DND-41 (cell line): ENCODE measurements at regions not wholly inside any gene's neighbourhood (a gene's known extent, or its start where the extent isn't known, plus 50 kb on each side); places are given as distances from the start of the nearest gene placed in this dataset.

Experiments used
- ATAC-seq: fragments of 200-7000 bp; cut with Tn5 transposase; 3 replicates; pipeline ENCODE4 v1.9.1; 2021; ENCODE audit warnings: low read depth; ENCODE audit not compliant: insufficient read depth
- DNase-seq: peaks from one replicate; pipeline ENCODE4 v3.0.0-alpha.2; 2020
- H2AFZ ChIP-seq: 2 replicates; pipeline ENCODE4 v1.6.0; 2012; ENCODE audit warnings: low read depth, low read length
- H3K27ac ChIP-seq: 2 replicates; pipeline ENCODE4 v1.5.1; 2012; ENCODE audit warnings: low read length, inconsistent platforms
- H3K27me3 ChIP-seq: fragments of 200-600 bp; sonication (generic); 2 replicates; pipeline ENCODE4 v1.6.0; 2012; ENCODE audit warnings: low read length, mild to moderate bottlenecking, inconsistent platforms; ENCODE audit not compliant: insufficient read depth, poor library complexity
- H3K36me3 ChIP-seq: 2 replicates; pipeline ENCODE4 v1.5.1; 2012; ENCODE audit warnings: low read length, inconsistent platforms; ENCODE audit not compliant: insufficient read depth
- H3K4me1 ChIP-seq: 2 replicates; pipeline ENCODE4 v1.5.1; 2012; ENCODE audit warnings: mild to moderate bottlenecking, low read length; ENCODE audit not compliant: insufficient read depth
- H3K4me2 ChIP-seq: 2 replicates; pipeline ENCODE4 v1.6.0; 2012; ENCODE audit warnings: mild to moderate bottlenecking, moderate library complexity, low read length, inconsistent platforms; ENCODE audit not compliant: insufficient read depth
- H3K4me3 ChIP-seq, 2 experiments: fragments of 200-600 bp in 1 of 2; shearing (Covaris generic) in 1 of 2; 2 replicates each; pipeline ENCODE4 v1.5.1; 2012 to 2016; ENCODE audit warnings: inconsistent platforms in 2 of 2, low read length in 2 of 2, mild to moderate bottlenecking in 2 of 2, low read depth in 1 of 2, moderate library complexity in 1 of 2
- H3K79me2 ChIP-seq: 2 replicates; pipeline ENCODE4 v1.6.0; 2012; ENCODE audit warnings: low read length, inconsistent platforms; ENCODE audit not compliant: insufficient read depth
- H3K9ac ChIP-seq: 2 replicates; pipeline ENCODE4 v1.6.0; 2012; ENCODE audit warnings: low read depth, mild to moderate bottlenecking, inconsistent platforms, low read length, moderate library complexity
- H3K9me3 ChIP-seq: 2 replicates; pipeline ENCODE4 v1.5.1; 2012; ENCODE audit warnings: low read length, moderate library complexity, mild to moderate bottlenecking, inconsistent platforms; ENCODE audit not compliant: insufficient read depth, severe bottlenecking
- H4K20me1 ChIP-seq: 2 replicates; pipeline ENCODE4 v1.6.0; 2012; ENCODE audit warnings: low read length; ENCODE audit not compliant: insufficient read depth
- EZH2 ChIP-seq: IDR thresholded peaks from 3 replicates; pipeline ENCODE4 v1.6.1; 2012; ENCODE audit warnings: borderline replicate concordance, low read depth, mild to moderate bottlenecking, moderate library complexity, low read length, inconsistent platforms; ENCODE audit not compliant: severe bottlenecking
- TF ChIP-seq, protein P1 (sequence below): IDR thresholded peaks from 2 replicates; pipeline ENCODE4 v1.5.1; 2012; ENCODE audit warnings: borderline replicate concordance, low read length, moderate library complexity, mild to moderate bottlenecking; ENCODE audit not compliant: poor library complexity, severe bottlenecking; ENCODE audit errors: extremely low read depth

DNA sequence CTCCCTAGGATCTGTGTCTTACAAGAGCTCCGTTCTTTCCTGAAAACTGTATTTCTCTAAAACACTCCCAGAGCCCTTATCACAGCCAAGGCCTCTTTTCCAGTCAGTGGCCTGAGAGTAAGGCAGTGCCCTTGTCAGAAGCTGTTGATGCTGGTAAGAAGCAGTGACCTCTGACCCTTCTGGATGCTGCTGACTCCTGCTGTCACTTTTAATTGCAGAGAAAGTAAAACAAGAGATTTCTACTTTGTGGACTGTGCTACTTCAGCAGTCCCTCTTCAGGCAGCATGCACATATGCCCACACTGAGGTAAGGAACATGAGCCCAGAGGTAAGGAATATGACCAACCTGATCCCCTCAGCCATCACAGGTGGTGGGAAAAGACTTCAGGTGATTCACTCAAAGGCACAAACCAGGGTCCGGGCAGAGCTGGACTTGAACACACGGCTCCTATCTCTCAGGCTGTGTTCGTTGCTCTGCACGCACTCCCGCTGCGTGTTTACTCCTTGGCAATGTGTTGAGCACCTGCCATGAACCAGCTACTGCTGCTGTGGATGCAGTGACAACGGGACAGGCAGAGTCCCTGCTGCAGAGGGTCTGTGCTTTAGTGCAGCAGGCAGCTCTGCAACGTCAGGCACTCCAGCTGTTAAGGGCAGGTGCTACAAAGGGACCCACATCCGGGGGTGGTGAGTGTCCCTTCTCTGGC, 201.9 kb upstream of the CST7 start:
- ATAC-seq: peak; percentile 95
- H3K4me1 ChIP-seq: peaks cover 41% of the 10 kb centered on the region
- no peaks in the 10 kb centered on the region for H3K9me3 ChIP-seq
- TF ChIP-seq EZH2: no peak
- TF ChIP-seq, protein P1, sequence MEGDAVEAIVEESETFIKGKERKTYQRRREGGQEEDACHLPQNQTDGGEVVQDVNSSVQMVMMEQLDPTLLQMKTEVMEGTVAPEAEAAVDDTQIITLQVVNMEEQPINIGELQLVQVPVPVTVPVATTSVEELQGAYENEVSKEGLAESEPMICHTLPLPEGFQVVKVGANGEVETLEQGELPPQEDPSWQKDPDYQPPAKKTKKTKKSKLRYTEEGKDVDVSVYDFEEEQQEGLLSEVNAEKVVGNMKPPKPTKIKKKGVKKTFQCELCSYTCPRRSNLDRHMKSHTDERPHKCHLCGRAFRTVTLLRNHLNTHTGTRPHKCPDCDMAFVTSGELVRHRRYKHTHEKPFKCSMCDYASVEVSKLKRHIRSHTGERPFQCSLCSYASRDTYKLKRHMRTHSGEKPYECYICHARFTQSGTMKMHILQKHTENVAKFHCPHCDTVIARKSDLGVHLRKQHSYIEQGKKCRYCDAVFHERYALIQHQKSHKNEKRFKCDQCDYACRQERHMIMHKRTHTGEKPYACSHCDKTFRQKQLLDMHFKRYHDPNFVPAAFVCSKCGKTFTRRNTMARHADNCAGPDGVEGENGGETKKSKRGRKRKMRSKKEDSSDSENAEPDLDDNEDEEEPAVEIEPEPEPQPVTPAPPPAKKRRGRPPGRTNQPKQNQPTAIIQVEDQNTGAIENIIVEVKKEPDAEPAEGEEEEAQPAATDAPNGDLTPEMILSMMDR: no peak
- peak overlapping the region; percentile 42 for H3K9ac ChIP-seq
- no peaks in the 10 kb centered on the region for H3K27me3 ChIP-seq
- H3K27ac ChIP-seq: peak overlapping the region; percentile 91
- H4K20me1 ChIP-seq: no peaks in the 10 kb centered on the region
- H3K4me3 ChIP-seq: peak overlapping the region in 1 of 2 experiments; percentile 7; a peak in 2 of 4 replicates
- H3K79me2 ChIP-seq: no peaks in the 10 kb centered on the region
- DNase-seq: peak; percentile 95
- H3K4me2 ChIP-seq: peak overlapping the region; percentile 51
- peak overlapping the region; percentile 11; the same call in 1 of the 2 replicates for H2AFZ ChIP-seq
- H3K36me3 ChIP-seq: no peaks in the 10 kb centered on the region

DNA sequence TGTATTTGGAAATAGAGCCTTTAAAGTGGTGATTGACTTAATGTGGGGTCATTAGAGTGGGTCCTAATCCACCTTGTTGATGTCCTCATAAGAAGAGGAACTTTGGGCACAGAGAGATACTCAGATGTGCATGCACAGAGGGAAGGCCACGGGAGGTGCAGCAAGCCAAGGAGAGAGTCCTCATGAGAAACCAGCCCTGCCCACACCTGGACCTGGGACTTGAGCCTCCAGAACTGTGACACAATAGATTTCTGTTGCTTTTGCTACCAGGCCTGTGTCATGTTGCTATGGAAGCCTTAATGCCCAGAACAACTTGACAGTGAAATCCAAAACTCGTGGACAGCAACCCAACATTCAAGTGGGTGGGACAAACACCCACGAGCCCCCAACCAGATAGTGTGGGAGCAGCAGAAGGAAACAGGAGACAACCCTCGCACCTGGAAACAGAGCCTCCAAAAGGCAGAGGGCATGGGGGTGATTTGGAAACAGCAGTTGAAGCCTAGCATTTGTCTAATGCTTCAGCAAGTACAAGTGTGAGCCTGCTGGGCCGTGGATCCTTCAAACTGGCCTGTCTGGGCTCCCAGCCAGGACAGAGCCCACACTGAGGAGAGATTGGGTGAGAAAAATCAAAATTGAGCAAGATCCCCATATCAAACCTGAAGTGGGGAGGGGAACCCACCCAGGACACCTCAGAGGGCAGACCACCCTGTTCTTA, 201.0 kb upstream of the CST7 start:
- DNase-seq (peak; percentile 56), ATAC-seq (peak; percentile 32)
- TF ChIP-seq EZH2: no peak
- TF ChIP-seq, protein P1: no peak
- no peaks in the 10 kb centered on the region for H3K79me2 ChIP-seq
- peaks cover 50% of the 10 kb centered on the region for H3K4me1 ChIP-seq
- H3K9me3 ChIP-seq: no peaks in the 10 kb centered on the region
- H3K4me2 ChIP-seq: peak overlapping the region; percentile 51
- H4K20me1 ChIP-seq: no peaks in the 10 kb centered on the region
- no peaks in the 10 kb centered on the region for H3K36me3 ChIP-seq
- H3K9ac ChIP-seq: peak overlapping the region; percentile 41
- no peak overlapping the region; a peak in 1 of 4 replicates for H3K4me3 ChIP-seq
- peak overlapping the region; percentile 91 for H3K27ac ChIP-seq
- H3K27me3 ChIP-seq: no peaks in the 10 kb centered on the region
- H2AFZ ChIP-seq: peak overlapping the region; percentile 37

DNA sequence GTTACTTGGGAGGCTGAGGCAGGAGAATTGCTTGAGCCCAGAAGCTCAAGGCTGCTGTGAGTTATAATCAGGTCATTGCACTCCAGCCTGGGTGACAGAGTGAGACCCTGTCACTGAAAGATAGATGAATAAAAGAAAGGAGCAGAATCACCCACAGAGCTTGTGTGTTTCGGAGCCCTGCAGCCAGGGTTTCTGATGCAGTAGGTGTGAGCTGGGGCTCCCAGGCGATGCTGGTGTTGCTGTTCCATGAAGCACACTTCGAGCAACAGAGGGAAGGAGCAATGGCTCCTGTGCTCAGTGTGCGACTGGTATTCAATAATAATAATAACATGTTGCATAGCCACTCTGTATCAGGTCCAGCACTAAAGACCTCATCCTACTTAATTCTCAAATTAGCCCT, 197.5 kb upstream of the CST7 start:
- Histone ChIP-seq H2AFZ (no peak overlapping the region), H3K9ac (no peak overlapping the region), H4K20me1 (no peaks in the 10 kb centered on the region), H3K79me2 (no peaks in the 10 kb centered on the region), H3K4me2 (no peak overlapping the region), H3K9me3 (no peaks in the 10 kb centered on the region), H3K27ac (no peak overlapping the region), H3K27me3 (no peaks in the 10 kb centered on the region), H3K4me1 (peaks cover 40% of the 10 kb centered on the region), H3K4me3 (no peak overlapping the region), H3K36me3 (no peaks in the 10 kb centered on the region)
- DNase-seq (peak; percentile 1), ATAC-seq (no peak)
- TF ChIP-seq, protein P1: no peak
- TF ChIP-seq EZH2: no peak
